Ramos (cell line): ENCODE measurements at regions not wholly inside any gene's neighbourhood (a gene's known extent, or its start where the extent isn't known, plus 50 kb on each side); places are given as distances from the start of the nearest gene placed in this dataset.

Source experiments
- in situ Hi-C: fragments of 300-500 bp; cut with MboI; formaldehyde crosslinking; loops from one replicate; pipeline ENCODE4 v1.14.3; 2022; ENCODE audit warnings: low sequenced_read_pairs; ENCODE audit not compliant: unreplicated experiment

DNA sequence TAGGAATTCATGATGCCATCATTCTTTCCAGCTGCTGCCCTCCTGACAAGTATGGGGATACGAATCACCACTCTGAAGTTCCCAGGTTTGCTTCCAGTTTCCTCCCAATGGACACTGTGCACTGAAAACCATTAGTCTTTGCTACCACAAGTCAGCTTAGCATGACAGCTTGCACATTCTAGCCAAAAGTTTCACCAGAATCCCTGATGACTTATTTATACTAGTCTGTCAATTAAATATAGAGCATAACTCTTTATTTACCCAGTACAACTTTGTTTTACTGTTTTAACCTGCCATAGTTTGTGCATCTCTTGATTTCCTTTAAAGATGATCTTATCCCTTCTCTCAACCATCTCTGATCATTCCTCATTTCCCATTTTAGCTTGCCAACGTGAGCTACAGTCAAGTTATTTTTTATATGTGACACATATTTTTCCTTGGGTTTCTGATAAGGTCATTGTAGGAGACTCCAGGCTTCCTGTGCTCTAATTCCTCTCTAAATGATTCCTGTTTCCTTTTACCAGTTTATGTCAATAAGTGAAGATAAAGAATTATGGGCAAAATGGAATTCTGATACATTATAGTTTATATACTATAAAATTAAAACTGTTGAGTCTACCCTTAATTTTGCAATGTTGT is 167.5 kb upstream of the MEOX2 start:
- in situ Hi-C loops = no loop called here

DNA sequence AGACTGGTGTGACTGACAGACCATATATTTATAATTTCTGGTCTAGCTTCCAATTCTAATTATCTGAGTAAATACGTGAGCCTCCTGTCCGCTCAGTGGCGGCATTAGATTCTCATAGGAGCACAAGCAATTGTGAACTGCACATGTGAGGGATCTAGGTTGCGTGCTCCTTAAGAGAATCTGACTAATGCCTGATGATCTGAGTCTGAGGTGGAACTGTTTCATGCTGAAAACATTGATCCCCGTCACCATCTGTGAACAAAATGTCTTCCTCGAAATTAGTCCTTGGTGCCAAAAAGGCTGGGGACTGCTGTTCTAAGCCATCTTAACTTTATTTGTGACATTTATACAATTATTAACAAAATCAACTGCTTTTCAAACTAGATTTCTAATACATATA is 164.7 kb upstream of the MEOX2 start:
- in situ Hi-C loops = no loop called here

DNA sequence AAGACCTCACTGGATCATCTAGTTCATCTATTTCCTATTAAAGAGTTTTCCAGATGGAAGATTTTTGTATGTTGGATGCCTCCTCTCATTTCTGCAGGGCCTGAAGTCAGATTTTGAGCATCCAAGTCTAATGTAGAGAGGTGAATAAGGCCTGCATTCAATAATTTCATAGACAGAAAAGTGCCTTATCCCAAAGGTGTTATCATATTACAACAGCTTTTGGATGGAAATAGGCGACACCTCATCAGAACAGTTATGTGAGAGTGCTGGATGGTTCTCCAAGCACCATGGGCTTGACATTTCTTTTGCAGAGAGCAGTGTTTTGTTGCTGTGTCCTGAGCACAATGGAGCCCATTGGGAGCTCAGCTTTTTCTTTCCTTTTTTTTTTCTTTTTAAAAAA is 162.4 kb upstream of the MEOX2 start:
- in situ Hi-C loops = no loop called here

DNA sequence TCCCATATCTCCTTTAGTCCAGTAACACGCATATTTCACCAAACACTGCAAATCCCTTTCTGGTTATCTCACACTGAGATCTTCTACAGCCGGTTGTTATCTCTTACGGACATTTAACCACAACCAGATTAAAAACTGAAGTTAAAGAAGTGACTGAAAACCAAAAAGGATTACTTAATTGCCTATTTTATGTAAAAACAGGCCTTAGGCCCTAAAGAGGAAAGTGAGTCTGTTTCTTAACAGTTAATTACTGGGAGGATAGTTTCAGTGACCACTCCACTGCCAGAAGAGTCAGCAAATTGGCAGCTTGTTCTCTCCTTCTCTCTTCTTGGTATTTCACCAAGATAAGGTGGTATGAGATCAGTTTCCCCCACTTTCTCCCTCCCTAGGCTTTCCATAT is 161.9 kb upstream of the MEOX2 start:
- in situ Hi-C loops = no loop called here

DNA sequence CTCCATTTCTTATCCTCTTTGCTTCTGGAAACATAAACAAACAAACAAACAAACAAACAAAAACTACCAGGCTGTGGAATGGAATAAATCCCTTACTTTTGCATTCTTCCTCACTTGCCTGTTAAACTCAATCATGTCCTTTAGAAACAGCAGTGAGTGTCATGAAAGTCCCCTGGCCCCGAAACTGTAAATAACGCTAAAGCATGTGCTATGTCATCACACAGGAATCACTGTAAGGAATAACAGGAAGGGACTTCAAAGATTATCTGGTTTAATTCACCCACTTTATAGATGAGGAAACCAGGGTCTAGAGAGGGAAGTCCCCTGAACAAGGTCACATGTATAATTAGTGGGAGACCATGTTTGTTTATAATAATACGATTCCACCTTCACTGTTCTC is 159.4 kb upstream of the MEOX2 start:
- in situ Hi-C loops = no loop called here

DNA sequence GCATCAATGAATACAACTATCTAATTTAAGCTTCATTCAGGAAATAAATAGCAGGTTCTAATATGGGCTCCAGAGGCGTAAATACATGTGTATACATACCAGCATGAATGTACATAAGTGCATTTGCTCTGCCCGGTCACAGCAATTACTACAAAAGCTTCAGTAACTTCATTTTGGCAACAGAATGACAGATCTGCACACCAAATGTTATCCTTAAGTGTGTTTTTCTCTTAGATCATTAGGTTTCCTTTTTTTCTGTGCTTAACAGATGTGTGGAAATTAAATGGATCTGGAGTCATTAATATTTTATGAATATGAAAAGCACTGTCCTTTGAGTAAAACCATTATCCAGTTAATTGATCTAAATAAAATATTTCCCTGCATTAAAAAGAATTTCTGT is 159.0 kb upstream of the MEOX2 start:
- in situ Hi-C loops = no loop called here

DNA sequence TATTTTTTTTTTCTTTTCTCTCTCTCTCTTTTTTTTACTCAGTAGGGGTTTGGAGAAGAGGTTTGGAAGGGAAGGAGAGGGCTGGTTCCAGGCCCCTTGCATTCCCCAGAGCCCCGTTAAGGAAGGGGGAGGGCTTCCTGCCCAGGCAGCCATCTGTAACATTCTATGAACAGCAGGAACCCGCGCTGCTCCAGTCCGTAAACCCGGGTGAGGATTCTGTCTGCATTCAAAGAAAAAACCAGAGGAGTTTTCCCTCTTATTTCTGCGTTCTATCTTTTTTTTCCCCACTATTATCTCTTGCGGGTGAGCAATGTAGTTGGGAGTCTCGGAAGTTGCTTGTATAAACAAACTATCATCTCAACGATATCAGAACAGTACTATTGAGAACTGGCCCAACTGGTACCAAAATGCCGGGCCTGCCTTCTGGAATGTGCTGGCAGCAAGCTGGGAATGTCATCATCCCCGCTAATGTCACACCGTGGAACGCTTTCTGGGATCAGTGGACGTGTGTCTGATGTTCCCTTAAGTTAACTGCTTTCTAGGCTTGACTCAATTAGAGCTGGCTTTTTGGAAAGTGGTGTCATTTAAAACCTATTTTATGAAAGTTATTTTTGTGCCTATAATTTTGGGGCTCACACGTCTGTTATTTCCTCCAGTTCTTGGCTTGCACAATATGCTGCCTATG is 153.1 kb upstream of the MEOX2 start:
- in situ Hi-C loops = no loop called here

DNA sequence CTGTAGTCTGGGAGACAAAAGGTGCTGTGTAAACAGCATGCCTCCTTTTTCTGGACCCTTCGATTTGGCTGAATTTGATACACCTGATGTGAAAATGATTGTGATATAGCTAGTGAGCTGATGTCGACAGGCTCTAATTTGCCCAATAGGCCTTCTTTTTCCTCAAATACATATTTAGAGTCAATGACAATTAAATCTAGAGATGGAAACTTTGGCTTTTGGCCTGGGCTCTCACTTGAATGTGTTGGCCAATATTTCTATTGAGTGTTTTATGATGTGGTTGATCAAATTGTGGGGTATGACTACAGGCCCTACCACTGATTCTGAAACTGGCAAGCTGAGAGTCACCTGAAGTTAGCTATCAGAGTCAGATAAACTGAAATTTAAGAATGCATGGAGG is 151.8 kb upstream of the MEOX2 start:
- in situ Hi-C loops = no loop called here

DNA sequence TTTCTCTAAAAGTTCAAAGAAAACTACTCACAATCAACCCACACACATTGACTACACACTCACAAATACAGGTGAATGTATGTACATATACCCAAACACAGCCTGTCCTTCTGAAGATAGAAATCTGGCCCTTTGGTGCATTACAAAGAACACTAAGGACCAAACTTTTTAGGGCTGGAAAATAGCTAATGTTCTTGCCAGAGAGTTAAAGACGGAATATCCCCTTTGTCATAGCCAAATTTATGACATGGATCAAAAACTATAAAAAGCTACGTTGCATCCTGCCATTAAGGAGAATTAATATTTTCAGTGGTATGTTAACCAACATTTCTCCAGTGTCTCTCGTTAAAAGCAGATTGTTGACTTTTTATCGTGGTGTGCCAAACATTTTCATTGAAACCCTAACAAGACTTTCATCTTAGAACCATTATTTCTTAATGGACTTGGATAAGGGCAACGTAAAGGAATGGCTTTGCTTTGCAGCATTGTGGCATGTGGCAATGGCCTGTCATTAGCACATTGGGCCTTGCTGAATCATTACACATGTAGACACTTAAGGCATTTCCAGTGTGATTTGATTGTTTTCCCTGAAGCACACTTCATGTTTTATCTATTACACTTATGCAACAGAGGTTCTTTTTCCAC is 150.9 kb upstream of the MEOX2 start:
- in situ Hi-C loops = no loop called here

DNA sequence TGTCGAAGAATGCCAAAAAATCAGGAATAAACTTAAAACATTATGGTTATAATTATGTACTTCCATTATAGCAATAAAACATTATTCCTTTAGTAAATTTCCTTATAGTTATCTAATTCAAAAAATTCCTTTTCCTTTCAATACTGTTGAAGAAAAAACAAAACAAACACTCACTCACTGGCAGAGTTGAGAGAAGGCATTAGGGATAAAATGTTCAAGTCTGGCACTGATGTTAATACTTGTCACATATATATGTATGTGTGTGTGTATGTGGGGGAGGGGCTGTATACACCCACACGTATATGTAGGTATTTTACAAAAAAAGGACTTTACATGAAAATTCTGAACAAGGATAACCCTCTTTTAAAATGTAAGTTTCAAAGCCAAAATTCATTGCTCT is 150.2 kb upstream of the MEOX2 start:
- in situ Hi-C loops = no loop called here

DNA sequence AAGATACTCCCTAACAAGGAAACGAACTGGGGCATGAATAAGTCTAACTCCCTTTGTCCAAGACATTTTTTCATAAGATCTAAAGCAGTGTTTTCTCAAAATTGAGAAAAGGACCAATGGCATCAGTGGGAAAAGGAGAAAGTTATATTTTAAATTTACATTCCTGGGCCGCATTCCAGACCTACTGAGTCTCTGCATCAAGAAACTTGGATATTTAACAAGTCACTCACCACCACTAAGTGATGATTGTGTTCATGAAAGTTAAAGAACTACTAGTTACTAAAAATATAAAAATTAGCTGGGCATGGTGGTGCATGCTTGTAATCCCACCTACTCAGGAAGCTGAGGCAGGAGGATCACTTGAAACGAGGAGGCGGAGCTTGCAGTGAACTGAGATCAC is 149.6 kb upstream of the MEOX2 start:
- in situ Hi-C loops = no loop called here

DNA sequence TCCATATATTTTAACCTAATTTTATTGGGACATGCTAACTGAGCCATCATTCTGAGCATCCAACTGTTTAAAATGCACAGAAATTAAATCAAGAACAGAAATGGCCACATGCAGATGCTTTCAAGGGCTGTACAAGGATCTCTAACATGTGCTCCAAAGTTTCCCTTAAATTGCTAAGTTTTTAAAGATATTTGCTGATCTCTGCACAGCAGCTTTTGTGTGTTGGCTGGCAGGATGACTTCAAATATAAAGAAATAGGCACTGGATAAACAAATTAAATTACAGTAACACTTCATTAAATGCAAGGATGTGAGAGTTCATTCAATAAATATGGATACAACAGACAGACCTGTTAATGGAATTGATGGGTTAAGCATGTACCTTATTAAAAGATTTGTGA is 148.0 kb upstream of the MEOX2 start:
- in situ Hi-C loops = no loop called here

DNA sequence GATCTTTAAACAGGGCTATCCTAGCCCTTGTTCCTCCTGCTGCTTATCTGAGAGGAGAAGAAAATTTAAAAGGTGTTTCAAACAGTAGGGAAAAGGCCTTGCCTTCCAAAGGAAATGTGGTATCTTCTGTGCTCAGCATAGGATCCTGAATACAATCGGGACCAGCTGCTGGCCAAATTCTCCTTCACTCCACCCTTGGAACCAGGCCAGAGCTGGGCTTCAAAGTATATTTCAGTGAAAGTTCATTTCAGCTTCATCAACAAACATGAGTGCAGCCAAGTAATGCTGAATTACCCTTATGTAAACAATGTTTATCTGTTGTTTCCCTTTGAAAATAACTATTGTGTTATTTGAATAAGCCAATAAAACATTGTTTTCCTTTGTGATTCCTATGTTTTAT is 146.5 kb upstream of the MEOX2 start:
- in situ Hi-C loops = no loop called here

DNA sequence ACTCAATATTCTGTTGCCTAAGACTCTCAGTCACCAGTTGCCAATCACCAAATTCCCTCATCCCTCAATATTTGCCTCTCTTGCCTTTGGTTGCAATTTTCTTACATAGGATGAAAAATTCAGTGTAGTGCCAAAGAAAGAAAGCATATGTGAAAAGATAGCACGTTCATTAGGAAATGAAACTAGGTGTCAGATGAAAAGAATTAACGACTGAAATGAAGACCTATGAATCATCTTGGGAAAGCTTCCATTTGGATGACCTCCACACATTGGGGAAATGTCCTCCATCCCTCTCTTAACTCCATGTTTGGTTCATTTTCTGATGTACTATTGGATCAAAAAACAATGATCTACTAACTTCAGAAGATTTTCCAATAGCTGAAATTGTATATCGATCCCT is 145.1 kb upstream of the MEOX2 start:
- in situ Hi-C loops = no loop called here

DNA sequence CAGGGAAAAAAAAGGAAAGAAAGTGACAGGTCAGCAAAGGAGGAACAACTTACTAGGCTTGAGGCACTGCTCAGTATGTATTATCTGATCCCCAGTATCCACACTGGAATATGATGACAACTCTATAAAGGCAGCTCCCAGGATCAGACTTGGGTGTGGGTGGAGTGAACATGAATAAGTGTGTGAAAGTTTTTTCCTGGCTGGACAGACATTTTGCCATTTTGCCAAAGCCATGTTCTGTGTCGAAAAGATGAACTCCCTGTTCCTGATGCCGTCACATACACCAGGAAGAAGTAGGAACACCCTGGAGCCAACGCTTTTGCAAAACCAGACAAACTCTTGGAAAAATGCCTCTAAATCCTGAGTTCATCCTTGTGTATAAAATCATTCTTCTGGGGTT is 143.2 kb upstream of the MEOX2 start:
- in situ Hi-C loops = no loop called here

DNA sequence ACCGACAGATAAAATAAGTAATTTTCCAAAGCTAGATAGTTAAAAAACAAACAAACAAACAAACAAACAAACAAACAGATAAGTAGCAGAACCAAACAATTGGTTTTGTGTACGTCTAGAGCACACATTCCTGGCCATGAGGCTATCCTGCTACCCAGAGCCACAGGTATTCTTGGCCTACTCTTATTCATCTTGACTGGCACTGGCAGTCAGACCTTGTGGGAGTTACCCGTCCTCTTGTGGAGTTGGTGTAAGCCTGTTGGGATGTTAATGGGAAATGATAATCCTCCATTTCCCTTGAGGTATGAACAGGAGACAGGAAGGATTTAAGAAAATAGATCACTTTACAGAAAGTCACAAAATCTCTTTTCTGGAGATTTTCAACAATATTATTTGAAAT is 142.4 kb upstream of the MEOX2 start:
- in situ Hi-C loops = no loop called here

DNA sequence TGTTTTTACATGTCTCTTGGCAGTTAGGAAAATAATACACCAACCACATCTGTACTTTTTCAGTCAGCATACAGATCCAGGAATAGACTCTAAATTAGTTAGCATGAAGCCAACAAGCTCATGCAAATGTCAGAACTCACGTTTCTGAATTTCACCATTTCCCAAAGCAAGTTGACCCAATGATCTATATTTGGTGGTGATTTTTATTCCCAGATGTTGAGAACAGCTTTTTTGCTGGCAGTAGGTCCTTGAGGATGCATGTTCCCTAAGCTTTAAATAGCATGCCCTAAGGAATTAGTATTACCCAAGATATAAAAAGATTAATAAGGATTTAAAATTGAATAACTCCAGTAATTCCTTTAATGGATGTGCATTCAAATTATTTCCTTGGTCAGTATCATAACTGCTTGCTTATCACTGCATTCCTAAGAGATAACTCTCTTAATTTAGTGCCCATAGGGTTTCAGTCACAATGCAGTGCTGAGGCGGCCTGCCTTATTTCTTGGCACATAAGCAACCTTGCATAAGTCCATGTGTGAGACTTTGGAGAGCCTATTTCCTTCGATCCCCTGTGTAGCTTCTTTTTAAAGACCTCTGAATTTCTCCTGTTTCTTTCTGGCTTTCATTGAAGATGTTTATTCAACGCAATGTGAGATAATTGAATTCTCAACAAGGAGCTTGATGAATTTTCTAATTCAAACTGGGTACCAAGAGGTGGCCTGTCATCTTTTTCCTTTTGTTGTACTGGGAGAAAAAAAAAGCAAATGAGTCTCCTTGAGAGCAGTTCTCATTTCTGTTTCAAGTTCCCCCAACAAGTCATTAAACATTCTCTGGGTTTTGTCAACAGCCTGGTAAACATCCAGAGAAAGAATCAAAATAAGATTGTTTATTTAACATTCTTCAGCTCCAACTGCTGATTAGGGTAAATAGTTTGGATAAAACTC is 135.3 kb upstream of the MEOX2 start:
- in situ Hi-C loops = no loop called here

DNA sequence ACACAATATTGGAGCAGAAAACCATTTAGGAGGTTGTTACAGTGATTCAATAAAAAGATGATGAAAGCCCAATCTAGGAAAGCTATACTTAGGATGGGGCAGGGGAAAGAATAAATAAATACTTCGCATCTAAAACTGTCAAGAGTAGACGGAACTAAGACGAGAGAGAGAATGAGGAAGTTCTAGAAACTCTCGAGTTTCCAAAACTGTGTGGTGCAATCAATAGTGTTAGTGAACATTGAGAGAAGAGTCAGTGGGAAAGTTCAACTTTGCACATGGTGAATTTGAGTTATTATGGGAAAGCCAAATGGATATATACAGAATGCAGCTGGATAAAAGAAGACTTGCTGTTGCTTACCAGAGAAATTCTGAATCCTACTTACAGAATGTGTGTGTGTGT is 133.8 kb upstream of the MEOX2 start:
- in situ Hi-C loops = no loop called here

DNA sequence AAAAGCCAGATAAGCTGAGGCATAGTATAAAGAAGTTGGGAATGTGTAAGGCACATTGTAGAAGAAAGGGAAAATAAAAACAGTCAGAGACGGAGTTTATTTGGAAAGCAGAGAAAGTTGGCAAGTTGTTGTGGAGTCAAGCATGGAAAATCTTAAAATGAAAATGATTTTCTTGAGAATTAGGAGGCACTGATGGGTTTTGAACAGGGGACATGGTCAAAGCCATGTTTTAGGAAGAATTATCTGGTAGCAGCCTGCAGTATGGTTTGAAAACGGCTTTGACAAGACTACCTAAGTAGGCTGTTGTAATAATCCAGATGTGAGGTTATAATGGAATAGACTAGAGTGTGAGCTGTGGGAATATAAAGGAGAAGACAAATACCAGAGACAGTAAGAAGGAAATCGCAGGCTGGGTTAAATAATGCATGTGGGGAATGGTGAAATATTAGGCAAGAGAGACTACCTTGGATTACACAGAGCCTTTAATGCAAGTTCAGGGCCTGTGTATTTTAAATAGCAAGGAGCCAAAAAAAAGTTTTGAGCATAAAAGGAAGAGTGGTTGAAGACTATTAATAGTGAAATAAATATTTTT is 130.4 kb upstream of the MEOX2 start:
- in situ Hi-C loops = no loop called here

DNA sequence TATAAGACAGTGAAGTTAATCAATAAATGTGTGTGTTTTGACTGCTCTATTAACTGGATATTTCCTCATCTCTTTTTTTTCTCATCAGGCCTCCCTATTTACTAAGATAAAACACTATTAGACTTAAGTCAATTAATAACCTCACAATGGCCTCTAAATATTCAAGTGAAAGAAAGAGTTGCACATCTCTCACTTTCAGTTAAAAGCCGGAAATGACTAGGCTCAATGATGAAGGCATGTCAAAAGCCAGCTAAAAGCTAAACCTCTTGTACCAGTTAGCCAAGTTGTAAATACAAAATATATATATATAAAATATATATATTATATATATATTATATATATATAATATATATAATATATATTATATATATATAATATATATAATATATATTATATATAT is 127.0 kb upstream of the MEOX2 start:
- in situ Hi-C loops = no loop called here
